ENCODE measurements at regions not wholly inside any gene's neighbourhood (a gene's known extent, or its start where the extent isn't known, plus 50 kb on each side); places are given as distances from the start of the nearest gene placed in this dataset.

DNA sequence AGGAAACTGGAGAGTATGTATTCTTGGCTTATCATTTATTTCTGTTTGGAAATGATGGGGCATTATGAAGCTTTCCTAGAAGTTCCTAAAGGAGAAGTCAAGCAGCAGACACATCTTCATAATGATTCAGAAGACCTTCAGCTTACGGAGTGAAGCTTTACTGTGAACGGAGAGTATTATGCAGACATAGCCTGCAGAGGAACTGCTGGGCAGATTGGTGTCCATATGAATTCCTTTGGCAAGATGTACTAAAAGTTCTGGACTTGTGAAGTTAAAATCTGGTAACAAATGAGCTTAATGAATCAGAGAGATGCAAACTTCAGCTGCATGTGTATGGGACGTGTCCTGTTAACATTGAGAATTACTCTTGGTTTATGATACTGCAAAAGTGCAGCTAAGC lies 60.1 kb downstream of the NABP1 start:
- H3K27ac Mint-ChIP-seq: no peak overlapping the region
- H3K4me1 Mint-ChIP-seq: peaks cover 7% of the 10 kb centered on the region
- H3K36me3 Mint-ChIP-seq (ENCODE audit: low read depth): no peaks in the 10 kb centered on the region
- H3K9me3 Mint-ChIP-seq: peaks cover 6% of the 10 kb centered on the region
- TF ChIP-seq, protein P1, sequence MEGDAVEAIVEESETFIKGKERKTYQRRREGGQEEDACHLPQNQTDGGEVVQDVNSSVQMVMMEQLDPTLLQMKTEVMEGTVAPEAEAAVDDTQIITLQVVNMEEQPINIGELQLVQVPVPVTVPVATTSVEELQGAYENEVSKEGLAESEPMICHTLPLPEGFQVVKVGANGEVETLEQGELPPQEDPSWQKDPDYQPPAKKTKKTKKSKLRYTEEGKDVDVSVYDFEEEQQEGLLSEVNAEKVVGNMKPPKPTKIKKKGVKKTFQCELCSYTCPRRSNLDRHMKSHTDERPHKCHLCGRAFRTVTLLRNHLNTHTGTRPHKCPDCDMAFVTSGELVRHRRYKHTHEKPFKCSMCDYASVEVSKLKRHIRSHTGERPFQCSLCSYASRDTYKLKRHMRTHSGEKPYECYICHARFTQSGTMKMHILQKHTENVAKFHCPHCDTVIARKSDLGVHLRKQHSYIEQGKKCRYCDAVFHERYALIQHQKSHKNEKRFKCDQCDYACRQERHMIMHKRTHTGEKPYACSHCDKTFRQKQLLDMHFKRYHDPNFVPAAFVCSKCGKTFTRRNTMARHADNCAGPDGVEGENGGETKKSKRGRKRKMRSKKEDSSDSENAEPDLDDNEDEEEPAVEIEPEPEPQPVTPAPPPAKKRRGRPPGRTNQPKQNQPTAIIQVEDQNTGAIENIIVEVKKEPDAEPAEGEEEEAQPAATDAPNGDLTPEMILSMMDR (IDR thresholded peaks at IDR 0.05; ENCODE audit: unreplicated experiment in 3 of 3): no peak
- no peak overlapping the region for H3K4me3 Mint-ChIP-seq
- no peaks in the 10 kb centered on the region for H3K27me3 Mint-ChIP-seq (ENCODE audit: low read depth)

DNA sequence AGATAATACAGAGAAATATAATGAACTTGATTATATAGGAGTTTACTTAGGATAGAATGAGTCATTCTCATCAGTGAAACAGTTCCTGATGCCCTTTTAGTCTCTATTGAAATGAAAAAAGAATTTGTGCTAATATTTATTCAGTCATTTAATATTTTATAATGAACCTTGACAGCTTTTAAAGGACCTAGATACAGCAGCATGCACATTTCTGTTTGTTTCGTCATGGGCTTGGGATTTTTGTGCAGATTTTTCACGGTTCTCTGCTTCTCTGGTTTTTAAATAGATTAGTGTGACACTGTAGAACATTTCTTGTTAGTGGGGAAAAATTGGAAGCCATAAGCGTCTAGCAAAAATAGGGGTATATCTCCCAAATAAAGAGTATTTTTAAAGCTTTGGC lies 60.7 kb downstream of the NABP1 start:
- Mint-ChIP-seq H3K36me3 (ENCODE audit: low read depth) (no peaks in the 10 kb centered on the region), H3K4me3 (no peak overlapping the region), H3K27me3 (ENCODE audit: low read depth) (no peaks in the 10 kb centered on the region), H3K9me3 (peaks cover 8% of the 10 kb centered on the region), H3K27ac (no peak overlapping the region), H3K4me1 (peaks cover 7% of the 10 kb centered on the region)
- TF ChIP-seq, protein P1 (IDR thresholded peaks at IDR 0.05; ENCODE audit: unreplicated experiment in 3 of 3): no peak

DNA sequence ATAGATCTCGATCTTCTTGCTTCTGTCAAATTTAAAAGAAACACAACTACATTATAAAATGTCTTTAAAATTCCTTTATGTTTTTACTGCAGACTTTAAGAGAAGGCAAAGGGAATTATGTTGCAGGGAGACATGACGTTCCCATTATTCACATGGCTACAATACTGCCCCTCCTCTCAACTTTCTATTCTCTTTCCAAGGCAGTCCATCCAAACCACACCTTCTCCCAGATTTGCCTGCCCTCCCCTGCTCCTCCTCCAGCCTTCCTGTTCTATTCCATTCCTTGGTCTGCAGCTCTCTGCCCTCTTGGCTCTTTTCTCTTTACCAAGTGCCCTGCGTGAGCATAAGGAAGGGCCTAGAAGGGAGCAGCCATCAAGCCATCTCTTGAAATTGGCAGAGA lies 61.3 kb downstream of the NABP1 start:
- Mint-ChIP-seq H3K4me3 (no peak overlapping the region), H3K9me3 (peaks cover 8% of the 10 kb centered on the region), H3K36me3 (ENCODE audit: low read depth) (no peaks in the 10 kb centered on the region), H3K27ac (no peak overlapping the region), H3K4me1 (peaks cover 7% of the 10 kb centered on the region), H3K27me3 (ENCODE audit: low read depth) (no peaks in the 10 kb centered on the region)
- TF ChIP-seq, protein P1 (IDR thresholded peaks at IDR 0.05; ENCODE audit: unreplicated experiment in 3 of 3): no peak

DNA sequence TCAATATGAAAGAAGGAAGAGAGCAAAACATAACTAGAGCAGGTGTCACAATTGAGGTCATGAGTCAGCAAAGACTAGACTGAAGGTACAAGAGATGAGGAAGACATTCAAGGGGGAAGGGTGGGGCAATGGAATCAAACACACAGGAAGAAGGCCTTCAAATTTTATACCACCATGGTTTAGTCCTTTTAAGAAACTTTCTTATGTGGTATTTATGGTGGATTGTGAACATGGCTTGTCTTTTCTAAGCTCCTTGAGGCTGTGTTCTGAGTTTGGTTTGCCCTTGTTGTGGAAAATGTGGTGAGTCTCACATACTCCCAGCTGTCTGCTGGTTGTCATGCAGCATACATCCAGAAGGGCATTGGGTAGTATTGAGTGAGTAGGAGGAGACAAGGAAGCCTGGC lies 62.1 kb downstream of the NABP1 start:
- H3K27ac Mint-ChIP-seq: no peak overlapping the region
- TF ChIP-seq, protein P1 (IDR thresholded peaks at IDR 0.05; ENCODE audit: unreplicated experiment in 3 of 3): no peak
- H3K9me3 Mint-ChIP-seq: peaks cover 11% of the 10 kb centered on the region
- no peaks in the 10 kb centered on the region for H3K36me3 Mint-ChIP-seq (ENCODE audit: low read depth)
- no peaks in the 10 kb centered on the region for H3K27me3 Mint-ChIP-seq (ENCODE audit: low read depth)
- H3K4me1 Mint-ChIP-seq: peaks cover 7% of the 10 kb centered on the region
- no peak overlapping the region for H3K4me3 Mint-ChIP-seq

DNA sequence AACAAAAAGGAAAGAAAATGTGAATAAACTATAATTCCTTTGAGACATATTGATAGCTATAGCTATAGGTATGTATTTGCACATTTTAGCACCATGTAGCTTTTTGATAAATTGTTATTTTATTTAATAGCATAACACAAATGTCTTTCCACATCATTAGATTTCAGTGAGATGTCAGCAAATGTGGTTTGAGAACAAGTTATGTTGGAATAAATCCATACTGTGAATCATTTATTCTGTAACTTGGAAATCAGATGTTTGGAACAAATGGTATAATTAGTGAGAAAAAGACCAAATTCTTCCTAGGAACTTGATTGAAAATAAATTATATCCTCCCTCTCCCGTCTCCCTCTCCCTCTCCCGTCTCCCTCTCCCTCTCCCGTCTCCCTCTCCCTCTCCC lies 62.8 kb downstream of the NABP1 start:
- peaks cover 11% of the 10 kb centered on the region for H3K9me3 Mint-ChIP-seq
- H3K36me3 Mint-ChIP-seq (ENCODE audit: low read depth): no peaks in the 10 kb centered on the region
- H3K4me3 Mint-ChIP-seq: no peak overlapping the region
- peaks cover 7% of the 10 kb centered on the region for H3K4me1 Mint-ChIP-seq
- H3K27me3 Mint-ChIP-seq (ENCODE audit: low read depth): no peaks in the 10 kb centered on the region
- TF ChIP-seq, protein P1 (IDR thresholded peaks at IDR 0.05; ENCODE audit: unreplicated experiment in 3 of 3): no peak
- H3K27ac Mint-ChIP-seq: no peak overlapping the region

DNA sequence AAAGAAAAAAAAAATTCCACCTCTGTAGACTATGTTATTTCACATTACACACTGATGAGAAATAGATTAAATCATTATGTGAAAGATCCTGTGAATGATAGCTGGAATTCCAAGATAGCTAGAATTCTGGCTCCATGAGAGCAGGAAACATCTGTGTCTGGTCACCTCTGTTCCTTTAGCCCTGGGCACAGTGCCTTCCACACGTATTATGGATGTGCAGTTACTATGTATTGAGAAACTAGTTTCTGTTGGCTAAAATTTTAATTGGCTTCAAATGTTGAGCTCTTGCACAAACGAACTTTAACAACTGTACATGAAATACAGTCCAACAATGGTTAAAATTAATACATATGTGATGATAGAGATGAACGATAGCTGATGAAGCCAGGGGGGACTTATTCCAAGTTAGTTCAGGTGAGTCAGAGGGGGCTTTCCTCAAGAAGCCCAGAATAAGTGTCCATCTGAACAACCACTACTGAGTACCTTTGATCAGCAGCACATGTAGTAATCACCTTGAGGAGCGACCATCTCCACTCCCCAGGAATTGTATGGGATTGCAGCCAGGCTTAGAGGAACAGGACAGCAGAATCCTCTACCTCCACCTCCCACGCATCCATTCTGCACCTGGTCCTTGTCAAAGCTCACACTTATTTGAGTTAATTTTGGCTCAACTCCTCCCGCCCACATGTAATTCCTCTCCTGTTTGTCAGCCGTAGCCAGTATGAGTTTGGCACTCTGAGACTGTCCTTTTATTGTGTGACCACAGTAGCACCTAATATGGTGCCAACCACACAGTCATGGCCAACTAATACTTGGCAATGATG lies 68.6 kb downstream of the NABP1 start:
- Mint-ChIP-seq H3K27ac (no peak overlapping the region), H3K27me3 (ENCODE audit: low read depth) (no peaks in the 10 kb centered on the region), H3K4me1 (peaks cover 5% of the 10 kb centered on the region), H3K4me3 (no peak overlapping the region), H3K9me3 (peaks cover 5% of the 10 kb centered on the region), H3K36me3 (ENCODE audit: low read depth) (no peaks in the 10 kb centered on the region)
- TF ChIP-seq, protein P1 (IDR thresholded peaks at IDR 0.05; ENCODE audit: unreplicated experiment in 3 of 3): no peak
